ENCODE measurements at regions not wholly inside any gene's neighbourhood (a gene's known extent, or its start where the extent isn't known, plus 50 kb on each side); places are given as distances from the start of the nearest gene placed in this dataset.

DNA sequence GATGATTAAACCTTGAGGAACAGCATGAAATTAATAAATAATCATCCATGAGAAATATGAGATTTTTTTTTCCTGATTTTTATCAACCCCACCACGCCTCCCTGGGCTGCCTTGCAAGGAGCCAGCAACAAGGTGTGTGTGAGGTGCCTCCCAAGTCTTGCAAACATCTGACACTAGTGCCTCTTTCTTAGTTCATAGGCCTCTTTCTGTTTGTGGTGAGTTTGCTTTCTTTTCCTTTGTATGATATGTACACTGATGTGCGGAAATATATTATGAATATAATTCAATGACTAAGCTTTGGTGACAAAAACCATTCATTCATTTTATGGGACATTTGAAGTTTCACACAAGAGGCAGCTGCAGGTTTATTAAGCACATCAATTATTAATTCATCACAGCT is 63.2 kb upstream of the SYNDIG1 start:
- TF ChIP-seq, protein P1, sequence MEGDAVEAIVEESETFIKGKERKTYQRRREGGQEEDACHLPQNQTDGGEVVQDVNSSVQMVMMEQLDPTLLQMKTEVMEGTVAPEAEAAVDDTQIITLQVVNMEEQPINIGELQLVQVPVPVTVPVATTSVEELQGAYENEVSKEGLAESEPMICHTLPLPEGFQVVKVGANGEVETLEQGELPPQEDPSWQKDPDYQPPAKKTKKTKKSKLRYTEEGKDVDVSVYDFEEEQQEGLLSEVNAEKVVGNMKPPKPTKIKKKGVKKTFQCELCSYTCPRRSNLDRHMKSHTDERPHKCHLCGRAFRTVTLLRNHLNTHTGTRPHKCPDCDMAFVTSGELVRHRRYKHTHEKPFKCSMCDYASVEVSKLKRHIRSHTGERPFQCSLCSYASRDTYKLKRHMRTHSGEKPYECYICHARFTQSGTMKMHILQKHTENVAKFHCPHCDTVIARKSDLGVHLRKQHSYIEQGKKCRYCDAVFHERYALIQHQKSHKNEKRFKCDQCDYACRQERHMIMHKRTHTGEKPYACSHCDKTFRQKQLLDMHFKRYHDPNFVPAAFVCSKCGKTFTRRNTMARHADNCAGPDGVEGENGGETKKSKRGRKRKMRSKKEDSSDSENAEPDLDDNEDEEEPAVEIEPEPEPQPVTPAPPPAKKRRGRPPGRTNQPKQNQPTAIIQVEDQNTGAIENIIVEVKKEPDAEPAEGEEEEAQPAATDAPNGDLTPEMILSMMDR (IDR thresholded peaks at IDR 0.05), result no peak
- no peak for TF ChIP-seq POLR2A (IDR thresholded peaks at IDR 0.05)

Data from heart left ventricle (tissue), 13 donors.